ENCODE measurements at regions not wholly inside any gene's neighbourhood (a gene's known extent, or its start where the extent isn't known, plus 50 kb on each side); places are given as distances from the start of the nearest gene placed in this dataset.
A peak's percentile ranks its signal among the peaks of the same experiment; 100 is the strongest.

GRCh38 chrX:39137363-39137954 lies 336.2 kb downstream of the MID1IP1 start:
- no peaks in the 10 kb centered on the region for H3K27me3 ChIP-seq
- TF ChIP-seq POLR2A (IDR thresholded peaks at IDR 0.05), result no peak
- no peak for TF ChIP-seq CTCF (IDR thresholded peaks at IDR 0.05)
- no peaks in the 10 kb centered on the region for H3K36me3 ChIP-seq (replicated peaks in 1 of 2; ENCODE audit: insufficient read depth in 1 of 2, low read depth in 2 of 2)
- no peak overlapping the region for H3K4me3 ChIP-seq
- WGBS, 2 donors, result 54 to 73% methylated on average over 3 of the region's 3 CpGs
- no peaks in the 10 kb centered on the region for H3K9me3 ChIP-seq
- DNase-seq (no peak), ATAC-seq (no peak)
- H3K27ac ChIP-seq, result no peak overlapping the region
- intact Hi-C loops (cut with DNase I), result no loop called here
- H3K4me1 ChIP-seq, result no peaks in the 10 kb centered on the region

GRCh38 chrX:39140581-39140980 lies 339.3 kb downstream of the MID1IP1 start:
- intact Hi-C loops (cut with DNase I), result loop anchor here (10.0 kb wide), 1 partner anchor 366 kb away; no protein-coding TSS in a partner anchor
- H3K4me3 ChIP-seq, result no peak overlapping the region
- H3K4me1 ChIP-seq, result no peaks in the 10 kb centered on the region
- no peak for DNase-seq
- no peak for ATAC-seq
- 86 to 100% methylated on average over 2 to 3 of the region's 3 CpGs for WGBS, 2 donors
- H3K27me3 ChIP-seq, result no peaks in the 10 kb centered on the region
- H3K36me3 ChIP-seq (replicated peaks in 1 of 2; ENCODE audit: insufficient read depth in 1 of 2, low read depth in 2 of 2), result no peaks in the 10 kb centered on the region
- no peaks in the 10 kb centered on the region for H3K9me3 ChIP-seq
- H3K27ac ChIP-seq, result no peak overlapping the region
- TF ChIP-seq CTCF (IDR thresholded peaks at IDR 0.05) (no peak), POLR2A (IDR thresholded peaks at IDR 0.05) (no peak)

GRCh38 chrX:39144323-39144722 lies 343.1 kb downstream of the MID1IP1 start:
- DNase-seq (no peak), ATAC-seq (no peak)
- H3K4me1 ChIP-seq, result peaks cover 11% of the 10 kb centered on the region
- no peaks in the 10 kb centered on the region for H3K9me3 ChIP-seq
- no peak overlapping the region for H3K4me3 ChIP-seq
- H3K36me3 ChIP-seq (replicated peaks in 1 of 2; ENCODE audit: insufficient read depth in 1 of 2, low read depth in 2 of 2), result no peaks in the 10 kb centered on the region
- intact Hi-C loops (cut with DNase I), result loop anchor here (10.0 kb wide), 1 partner anchor 370 kb away; no protein-coding TSS in a partner anchor
- 65 to 88% methylated on average over 3 of the region's 3 CpGs for WGBS, 2 donors
- no peaks in the 10 kb centered on the region for H3K27me3 ChIP-seq
- H3K27ac ChIP-seq, result no peak overlapping the region
- no peak for TF ChIP-seq POLR2A (IDR thresholded peaks at IDR 0.05)
- no peak for TF ChIP-seq CTCF (IDR thresholded peaks at IDR 0.05)

- no peak for ATAC-seq
- 67 to 78% methylated on average over 5 to 7 of the region's 7 CpGs for WGBS, 2 donors
- no peak overlapping the region for H3K4me3 ChIP-seq
- peak in 1 of 4 donors; percentile 20 for DNase-seq
- intact Hi-C loops (cut with DNase I), result loop anchor here (10.0 kb wide), 1 partner anchor 370 kb away; no protein-coding TSS in a partner anchor
- no peaks in the 10 kb centered on the region for H3K9me3 ChIP-seq
- TF ChIP-seq POLR2A (IDR thresholded peaks at IDR 0.05) (no peak), CTCF (IDR thresholded peaks at IDR 0.05) (no peak)
- H3K4me1 ChIP-seq, result peaks cover 17% of the 10 kb centered on the region
- H3K36me3 ChIP-seq (replicated peaks in 1 of 2; ENCODE audit: insufficient read depth in 1 of 2, low read depth in 2 of 2), result no peaks in the 10 kb centered on the region
- no peaks in the 10 kb centered on the region for H3K27me3 ChIP-seq
- H3K27ac ChIP-seq, result no peak overlapping the region
Observed at GRCh38 chrX:39144956-39145355, 343.7 kb downstream of the MID1IP1 start.

GRCh38 chrX:39145859-39146258 lies 344.6 kb downstream of the MID1IP1 start:
- H3K4me1 ChIP-seq, result peaks cover 17% of the 10 kb centered on the region
- ATAC-seq, result no peak

More at GRCh38 chrX:39145859-39146258, 344.6 kb downstream of the MID1IP1 start:
- Histone ChIP-seq H3K27me3 (no peaks in the 10 kb centered on the region), H3K27ac (no peak overlapping the region), H3K36me3 (replicated peaks in 1 of 2; ENCODE audit: insufficient read depth in 1 of 2, low read depth in 2 of 2) (no peaks in the 10 kb centered on the region), H3K4me3 (no peak overlapping the region), H3K9me3 (no peaks in the 10 kb centered on the region)
- intact Hi-C loops (cut with DNase I), result loop anchor here (10.0 kb wide), 1 partner anchor 371 kb away; no protein-coding TSS in a partner anchor
- TF ChIP-seq POLR2A (IDR thresholded peaks at IDR 0.05) (no peak), CTCF (IDR thresholded peaks at IDR 0.05) (no peak)
- no peak for DNase-seq

All from body of pancreas (tissue), 4 donors.